Activated B cell treated with CpG ODN at 0.5 μM for 24 hours (primary cell): ENCODE measurements at regions not wholly inside any gene's neighbourhood (a gene's known extent, or its start where the extent isn't known, plus 50 kb on each side); places are given as distances from the start of the nearest gene placed in this dataset.

Source experiments
- ATAC-seq: fragments of 200-7000 bp; cut with Tn5 transposase; one replicate; pipeline ENCODE4 v1.10.0; 2021; ENCODE audit warnings: low read depth, mild to moderate bottlenecking, moderate library complexity
- CTCF ChIA-PET: fragments of 350-600 bp; sonication (Branson Sonifier 250); formaldehyde crosslinking; loops from one replicate; lab custom pipeline; 2021; ENCODE audit warnings: antibody characterized with exemption; lab: Charles Lee
- POLR2A ChIA-PET: fragments of 350-600 bp; sonication (Branson Sonifier 250); formaldehyde crosslinking; loops from one replicate; lab custom pipeline; 2021; ENCODE audit warnings: antibody characterized with exemption; lab: Charles Lee
- DNase-seq: peaks from one replicate; pipeline ENCODE4 v3.0.0; 2022
- H3K27ac Mint-ChIP-seq: one replicate; pipeline ENCODE4 v1.8.0; 2020; ENCODE audit warnings: mixed read lengths
- H3K27me3 Mint-ChIP-seq: one replicate; pipeline ENCODE4 v1.8.0; 2021; ENCODE audit warnings: mixed read lengths
- H3K36me3 Mint-ChIP-seq: one replicate; pipeline ENCODE4 v1.8.0; 2021; ENCODE audit warnings: low read depth, mixed read lengths
- H3K4me1 Mint-ChIP-seq: one replicate; pipeline ENCODE4 v1.8.0; 2021; ENCODE audit warnings: mixed read lengths
- H3K4me3 Mint-ChIP-seq: one replicate; pipeline ENCODE4 v1.8.0; 2020; ENCODE audit warnings: mild to moderate bottlenecking, mixed read lengths
- H3K9me3 Mint-ChIP-seq: one replicate; pipeline ENCODE4 v1.8.0; 2020; ENCODE audit warnings: mixed read lengths
- CTCF ChIP-seq: fragments of 200-600 bp; IDR thresholded peaks from one replicate; pipeline ENCODE4 v1.8.0; 2022; ENCODE audit warnings: antibody characterized with exemption, mild to moderate bottlenecking
- intact Hi-C: fragments of 100-400 bp; cut with micrococcal nuclease; formaldehyde crosslinking; loops from one replicate; pipeline ENCODE4 v1.15.1; 2024

DNA sequence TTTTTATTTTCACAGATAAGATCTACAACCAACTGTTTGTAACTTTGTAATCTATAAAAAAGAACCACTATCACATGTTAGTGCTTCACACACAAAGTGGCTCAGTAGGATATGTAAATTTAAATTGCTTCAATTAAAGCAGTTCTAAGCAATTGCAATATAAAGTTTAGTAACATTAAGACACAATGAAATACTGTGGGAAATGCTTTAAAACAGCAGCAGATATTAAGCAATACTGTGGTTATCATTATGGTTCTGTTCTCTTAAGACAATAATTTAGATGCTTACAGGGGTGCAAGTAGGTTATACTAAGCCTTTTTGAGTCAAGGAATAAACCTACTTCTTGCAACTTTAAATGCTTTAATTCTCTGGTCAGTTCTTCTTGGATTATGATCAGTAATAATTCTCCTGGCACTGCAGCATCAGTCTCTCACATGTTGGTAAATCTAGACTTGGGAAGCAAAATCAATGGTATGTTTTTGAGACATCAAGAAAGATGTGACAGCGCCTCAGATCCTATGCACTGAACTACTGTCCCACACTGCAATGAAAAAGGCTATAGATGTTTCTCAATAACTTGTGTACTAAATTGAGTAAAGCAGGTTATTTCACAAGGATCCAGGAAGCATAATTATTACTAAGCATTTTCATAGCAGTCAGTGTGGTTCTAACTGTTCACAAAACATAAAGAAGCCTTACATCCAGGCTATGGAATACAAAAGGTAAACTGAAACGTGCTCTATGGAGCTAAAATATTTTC lies 338.7 kb upstream of the PDE4D start:
- Mint-ChIP-seq H3K4me1 (no peaks in the 10 kb centered on the region), H3K9me3 (no peaks in the 10 kb centered on the region), H3K4me3 (no peak overlapping the region), H3K27me3 (no peaks in the 10 kb centered on the region), H3K27ac (no peak overlapping the region), H3K36me3 (no peaks in the 10 kb centered on the region)
- no peak for DNase-seq
- no peak for ATAC-seq
- CTCF ChIA-PET, result no interaction called here
- POLR2A ChIA-PET, result no interaction called here
- TF ChIP-seq CTCF, result no peak
- intact Hi-C loops, result no loop called here

DNA sequence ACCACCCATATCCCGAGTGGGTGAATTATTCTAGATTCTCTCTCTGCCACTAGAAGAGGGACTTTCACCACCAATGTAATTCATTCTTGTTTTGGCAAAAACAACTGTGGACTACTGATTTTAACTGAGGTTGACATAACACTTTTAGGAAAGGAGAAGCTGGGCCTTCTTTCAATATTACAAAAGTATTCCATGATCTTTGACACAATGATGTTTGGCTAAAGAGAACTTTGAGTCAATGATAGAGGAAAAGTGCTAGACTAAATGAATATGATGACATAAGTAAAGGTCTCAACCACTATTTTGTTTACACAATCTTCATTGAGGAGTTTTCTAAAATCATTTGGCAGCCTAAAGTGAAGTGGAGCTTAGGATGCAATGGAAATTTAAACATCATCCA lies 336.9 kb upstream of the PDE4D start:
- TF ChIP-seq CTCF, result no peak
- no peak overlapping the region for H3K4me3 Mint-ChIP-seq
- ATAC-seq (no peak), DNase-seq (no peak)
- intact Hi-C loops, result no loop called here
- no peaks in the 10 kb centered on the region for H3K9me3 Mint-ChIP-seq
- CTCF ChIA-PET, result no interaction called here
- no peaks in the 10 kb centered on the region for H3K36me3 Mint-ChIP-seq
- no peaks in the 10 kb centered on the region for H3K27me3 Mint-ChIP-seq
- H3K4me1 Mint-ChIP-seq, result no peaks in the 10 kb centered on the region
- no peak overlapping the region for H3K27ac Mint-ChIP-seq
- POLR2A ChIA-PET, result no interaction called here

DNA sequence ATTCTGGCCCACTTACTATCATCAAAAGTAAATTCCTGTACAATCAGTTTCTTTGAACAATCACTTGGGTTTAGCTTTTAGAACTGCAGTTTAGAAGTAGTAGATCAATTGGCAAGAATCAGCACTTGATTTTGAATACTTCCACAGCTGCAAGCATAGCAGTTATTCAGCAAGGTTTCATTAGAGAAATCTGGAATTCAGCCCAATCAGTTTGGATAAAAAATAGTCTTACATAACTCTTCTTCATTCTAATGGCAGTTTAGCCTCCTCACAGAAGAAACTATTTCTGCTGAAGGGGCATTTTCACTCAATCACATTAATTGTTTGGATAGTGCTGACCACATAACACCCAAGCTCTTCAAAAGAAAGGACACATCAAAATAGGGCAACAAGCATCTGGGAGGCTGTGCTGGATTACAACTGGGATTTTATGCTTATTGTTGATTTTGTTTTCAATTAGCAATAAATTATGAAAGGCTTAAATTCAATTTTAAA lies 336.2 kb upstream of the PDE4D start:
- POLR2A ChIA-PET, result no interaction called here
- H3K36me3 Mint-ChIP-seq, result no peaks in the 10 kb centered on the region
- no peak for TF ChIP-seq CTCF
- no peak overlapping the region for H3K4me3 Mint-ChIP-seq
- no peaks in the 10 kb centered on the region for H3K27me3 Mint-ChIP-seq
- H3K9me3 Mint-ChIP-seq, result no peaks in the 10 kb centered on the region
- intact Hi-C loops, result no loop called here
- no peaks in the 10 kb centered on the region for H3K4me1 Mint-ChIP-seq
- no peak for ATAC-seq
- DNase-seq, result no peak
- H3K27ac Mint-ChIP-seq, result no peak overlapping the region
- CTCF ChIA-PET, result no interaction called here

GRCh38 chr5:60228676-60229075 lies 335.1 kb upstream of the PDE4D start:
- Mint-ChIP-seq H3K9me3 (no peaks in the 10 kb centered on the region), H3K27me3 (no peaks in the 10 kb centered on the region), H3K4me1 (no peaks in the 10 kb centered on the region), H3K36me3 (no peaks in the 10 kb centered on the region), H3K4me3 (no peak overlapping the region), H3K27ac (no peak overlapping the region)
- intact Hi-C loops, result no loop called here
- ATAC-seq, result no peak
- POLR2A ChIA-PET, result no interaction called here
- CTCF ChIA-PET, result no interaction called here
- TF ChIP-seq CTCF, result no peak
- no peak for DNase-seq

- no peaks in the 10 kb centered on the region for H3K4me1 Mint-ChIP-seq
- ChIA-PET POLR2A (no interaction called here), CTCF (no interaction called here)
- no peak for DNase-seq
- intact Hi-C loops, result no loop called here
- no peak overlapping the region for H3K4me3 Mint-ChIP-seq
- ATAC-seq, result no peak
- H3K9me3 Mint-ChIP-seq, result no peaks in the 10 kb centered on the region
- no peaks in the 10 kb centered on the region for H3K36me3 Mint-ChIP-seq
- no peak for TF ChIP-seq CTCF
- H3K27ac Mint-ChIP-seq, result no peak overlapping the region
- no peaks in the 10 kb centered on the region for H3K27me3 Mint-ChIP-seq
Measured at GRCh38 chr5:60226128-60226527, 332.6 kb upstream of the PDE4D start.
